Activated CD4-positive, CD25-positive, alpha-beta regulatory T cell treated with anti-CD3 and anti-CD28 coated beads, Interleukin-2, amount 50 U/mL, for 16 hours (primary cell): ENCODE measurements at regions not wholly inside any gene's neighbourhood (a gene's known extent, or its start where the extent isn't known, plus 50 kb on each side); places are given as distances from the start of the nearest gene placed in this dataset.
A peak's percentile ranks its signal among the peaks of the same experiment; 100 is the strongest.

Source experiments
- DNase-seq: peaks from one replicate; pipeline ENCODE4 v3.0.0-alpha.2; 2020; ENCODE audit warnings: low read depth, low spot score

DNA sequence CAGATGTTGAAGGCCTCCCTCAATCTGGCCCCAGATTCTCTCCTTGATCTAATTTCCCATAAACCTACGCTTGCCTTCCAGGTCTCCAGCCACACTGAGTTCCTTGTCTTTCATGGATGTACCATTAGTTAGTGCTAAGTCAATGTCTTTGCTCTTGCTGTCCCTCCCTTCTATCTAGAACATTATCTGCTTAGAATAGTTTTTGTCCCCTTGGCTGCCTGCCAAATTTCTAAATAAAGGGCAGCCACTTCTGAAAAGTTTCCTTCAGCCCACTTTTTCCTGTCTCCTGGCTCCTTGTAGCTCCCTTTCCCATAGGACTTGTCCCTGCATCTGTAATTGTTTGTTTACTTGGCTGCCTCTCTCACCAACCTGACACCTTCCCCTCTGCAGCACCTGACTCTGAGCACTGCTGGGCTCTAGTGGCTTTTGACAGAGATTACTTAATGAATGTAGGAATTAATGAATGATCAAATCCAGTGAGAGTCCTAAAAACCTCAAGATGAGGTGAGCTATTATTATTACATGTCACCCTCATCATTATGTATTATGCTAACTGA lies 58.3 kb downstream of the CXCL12 start:
- no peak for DNase-seq

DNA sequence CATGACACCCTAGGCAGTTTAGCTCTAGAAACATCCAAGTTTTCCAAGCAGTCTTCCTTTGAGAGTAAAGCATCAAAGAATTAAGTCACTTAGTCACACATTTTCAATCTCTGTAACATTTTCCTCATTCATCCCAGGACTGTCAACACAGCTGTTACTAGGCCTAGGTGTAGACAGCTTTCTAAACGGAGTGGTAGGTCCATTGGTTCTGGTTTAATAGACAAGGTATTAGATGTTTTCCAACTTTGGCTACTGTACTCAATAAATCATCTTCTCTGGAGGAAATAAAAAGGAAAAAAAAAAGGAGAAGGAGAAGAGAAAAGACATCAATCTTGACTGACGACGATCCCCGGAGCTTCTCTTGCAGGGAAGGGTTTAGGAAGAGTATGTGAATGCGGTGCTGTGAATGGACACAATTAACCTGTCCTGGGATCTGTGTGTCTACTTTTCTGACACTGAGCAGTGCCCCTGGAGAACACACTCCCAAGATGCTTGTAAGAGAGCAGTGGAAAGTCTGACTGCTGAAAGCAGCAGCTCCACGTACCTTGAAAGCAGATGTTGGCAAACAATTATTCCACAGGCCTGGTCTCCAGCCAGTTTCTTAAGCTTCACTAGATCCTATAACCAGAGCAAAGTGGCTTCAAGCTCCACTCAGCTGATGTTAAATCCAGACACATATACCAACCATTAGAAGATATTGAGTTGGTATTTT lies 59.1 kb downstream of the CXCL12 start:
- DNase-seq: no peak

DNA sequence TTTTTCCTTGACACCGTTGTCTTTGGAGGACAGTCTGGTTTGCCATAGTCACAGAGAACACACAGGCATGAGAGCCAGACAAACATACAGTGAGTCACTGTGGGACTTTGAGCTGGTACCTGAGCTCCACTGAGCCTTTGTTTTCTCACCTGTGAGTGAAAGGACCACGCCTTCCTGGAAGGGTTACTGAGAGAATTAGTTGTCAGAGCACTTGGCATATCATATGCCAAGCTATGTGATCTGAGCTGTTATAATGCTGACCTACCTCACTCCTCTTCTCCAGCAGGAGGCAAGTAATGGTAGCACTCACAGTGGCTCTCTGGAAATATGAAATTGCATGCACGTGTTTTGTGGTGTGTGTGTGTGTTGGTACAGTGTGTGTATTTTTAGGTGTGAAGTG lies 59.7 kb downstream of the CXCL12 start:
- no peak for DNase-seq

DNA sequence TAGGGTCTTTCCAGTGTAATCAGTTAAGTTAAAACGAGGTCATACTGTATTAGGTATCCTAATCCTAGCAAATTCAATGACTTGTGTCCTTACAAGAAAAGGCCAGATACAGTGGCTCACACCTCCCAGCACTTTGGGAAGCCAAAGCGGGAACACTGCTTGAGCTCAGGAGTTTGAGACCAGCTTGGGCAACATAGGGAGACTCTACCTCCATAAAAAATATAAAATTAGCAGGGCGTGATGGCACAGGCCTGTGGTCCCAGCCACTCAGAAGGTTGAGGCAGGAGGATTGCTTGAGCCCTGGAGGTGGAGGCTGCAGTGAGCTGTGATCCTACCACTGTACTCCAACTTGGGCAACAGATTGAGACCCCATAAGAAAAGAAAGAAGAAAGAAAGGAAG lies 61.1 kb downstream of the CXCL12 start:
- DNase-seq: no peak

DNA sequence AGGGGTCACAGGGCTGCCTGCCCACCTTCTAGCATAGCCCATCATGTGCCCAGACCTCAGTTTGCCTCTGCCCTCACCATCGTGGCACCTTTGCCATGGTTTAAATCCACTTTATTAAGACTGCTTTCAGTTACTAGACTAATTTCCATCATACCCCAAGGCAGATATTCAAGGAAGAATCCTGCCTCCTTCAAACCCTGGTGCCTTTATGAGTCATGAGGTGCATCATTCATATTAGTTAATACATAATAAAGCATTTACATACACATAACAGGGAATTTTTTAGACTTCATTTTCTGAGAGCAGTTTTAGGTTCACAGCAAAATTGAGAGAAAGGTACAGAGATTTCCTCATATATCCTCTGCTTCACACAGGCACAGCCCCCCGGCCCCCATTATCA lies 62.8 kb downstream of the CXCL12 start:
- no peak for DNase-seq

DNA sequence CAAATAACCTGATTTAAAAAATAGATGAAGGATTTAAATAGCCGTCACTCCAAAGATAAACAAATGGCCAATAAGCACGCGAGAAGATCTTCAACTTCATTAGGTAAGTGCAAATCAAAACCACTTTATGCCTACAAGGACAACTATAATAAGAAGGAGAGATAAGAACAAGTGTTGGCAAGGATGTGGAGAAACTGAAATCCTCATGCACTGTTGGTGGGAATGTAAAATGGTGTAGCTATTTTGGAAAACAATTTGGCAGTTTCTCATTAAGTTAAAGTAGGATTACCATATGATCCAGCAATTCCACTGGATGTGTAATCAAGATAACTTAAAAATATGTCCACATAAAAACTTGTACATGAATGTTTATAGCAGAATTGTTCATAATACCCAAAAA lies 64.1 kb downstream of the CXCL12 start:
- no peak for DNase-seq

DNA sequence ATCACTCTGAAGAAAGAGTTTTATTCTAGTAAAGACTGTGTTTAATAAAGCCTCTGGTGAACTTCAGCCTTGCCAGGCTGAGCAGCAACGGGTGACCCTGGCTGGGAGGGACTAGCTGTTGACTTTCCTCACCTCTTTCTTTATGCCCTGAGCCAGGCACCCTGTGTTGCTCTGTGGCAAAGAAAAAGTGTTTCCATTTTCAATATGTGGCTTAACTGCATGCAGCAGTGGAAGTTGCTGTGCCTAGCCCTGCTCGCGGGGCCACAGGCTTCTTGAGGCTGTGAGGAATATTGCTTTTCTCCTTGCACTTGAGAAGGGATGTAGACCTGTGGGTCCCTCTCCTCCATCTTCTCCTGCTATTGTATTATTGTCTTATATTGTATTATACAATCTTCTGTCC lies 67.0 kb downstream of the CXCL12 start:
- no peak for DNase-seq

DNA sequence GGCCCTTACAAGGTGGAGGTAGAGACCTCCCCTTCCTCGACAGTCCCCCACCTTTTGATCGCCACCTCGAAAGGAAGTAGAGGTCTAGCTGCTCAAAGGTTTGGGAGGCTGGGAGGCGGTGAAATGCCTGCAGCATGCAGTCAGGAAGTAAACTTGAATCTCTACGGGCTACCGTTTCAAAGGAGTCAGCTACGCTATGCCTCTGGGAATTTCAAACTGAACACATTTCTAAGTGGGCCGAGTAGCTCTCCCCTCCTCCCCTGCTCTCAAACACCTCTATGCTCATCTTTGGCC lies 68.0 kb downstream of the CXCL12 start:
- no peak for DNase-seq

DNA sequence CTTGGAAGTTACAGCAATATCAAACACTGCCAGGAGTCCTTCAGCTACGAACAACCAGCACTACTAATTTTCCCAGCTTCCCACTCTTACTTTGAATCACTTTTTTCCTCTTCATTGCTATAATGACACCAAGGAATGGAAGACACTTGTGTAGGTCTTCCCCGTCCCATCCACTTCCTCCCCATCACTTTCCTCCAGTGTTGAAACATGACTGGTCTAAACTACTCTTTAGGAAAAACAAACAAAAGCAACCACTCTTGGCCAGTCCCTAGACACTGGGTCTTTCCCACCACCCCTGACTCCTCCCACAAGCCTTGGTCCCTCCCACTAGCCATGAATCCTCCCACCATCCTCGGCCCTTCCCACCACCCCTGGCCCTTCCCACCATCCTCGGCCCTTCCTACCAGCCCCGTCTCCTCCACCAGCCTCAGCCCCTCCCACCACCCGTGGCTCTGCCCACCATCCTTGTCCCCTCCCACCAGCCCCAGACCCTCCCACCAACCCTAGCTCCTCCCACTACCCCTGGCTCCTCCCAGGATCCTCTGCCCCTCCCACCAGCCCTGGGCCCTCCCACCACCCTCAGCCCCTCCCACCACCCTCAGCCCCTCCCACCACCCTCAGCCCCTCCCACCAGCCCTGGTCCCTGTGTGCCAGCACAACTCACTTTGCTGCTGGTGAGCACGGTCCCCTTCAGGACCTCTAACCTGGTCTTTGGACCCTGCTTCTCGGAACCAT lies 68.5 kb downstream of the CXCL12 start:
- no peak for DNase-seq

DNA sequence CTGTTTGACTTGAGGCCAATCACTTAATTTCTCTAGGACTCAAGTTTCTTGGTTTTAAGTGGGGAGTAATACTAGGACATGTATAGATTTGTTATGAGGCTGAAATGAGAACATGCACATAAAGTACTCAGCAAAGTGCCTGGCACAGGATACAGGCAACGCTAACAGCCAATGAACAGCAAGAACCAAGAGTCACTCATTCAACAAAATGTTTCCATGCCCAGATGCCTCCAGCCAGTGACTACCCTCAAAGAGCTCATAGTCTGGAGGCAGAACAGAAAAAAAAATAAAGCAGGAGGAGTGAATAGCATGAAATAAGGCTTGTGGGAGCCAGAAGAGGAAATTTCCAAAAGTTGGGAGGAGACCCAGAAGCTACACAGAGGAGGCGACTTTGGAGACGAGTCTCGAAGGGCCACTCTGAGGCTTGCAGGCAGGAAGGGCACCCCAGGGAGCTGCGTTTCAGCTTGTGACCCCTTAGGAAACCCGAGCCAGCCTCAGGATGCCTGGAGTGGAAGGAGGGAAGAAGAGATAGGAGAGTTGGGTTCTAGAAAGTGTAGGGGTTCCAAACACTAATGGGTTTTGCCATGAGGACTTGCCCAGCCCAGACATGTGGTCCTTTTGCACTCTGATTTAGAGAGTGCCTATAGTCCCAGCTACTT lies 70.0 kb downstream of the CXCL12 start:
- no peak for DNase-seq

DNA sequence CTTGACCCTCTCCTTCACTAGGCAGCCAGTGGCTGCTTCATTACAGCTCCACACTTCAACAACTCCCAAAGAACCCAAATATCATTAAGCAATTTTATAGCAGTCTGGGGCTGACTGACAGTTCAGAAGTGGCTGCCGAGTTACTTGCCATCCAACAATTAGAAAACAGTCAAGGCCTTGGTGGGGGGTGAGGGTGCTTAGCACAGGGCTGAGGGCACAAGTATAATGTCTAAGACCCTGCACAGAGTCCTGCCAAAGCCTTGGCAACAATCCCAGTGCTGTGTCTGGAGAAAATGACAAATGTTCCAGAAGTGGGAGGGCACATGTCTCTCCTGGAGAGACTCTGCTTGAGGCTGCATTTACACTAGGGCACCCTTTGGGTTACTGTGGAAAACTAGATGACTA lies 71.1 kb downstream of the CXCL12 start:
- DNase-seq: no peak

DNA sequence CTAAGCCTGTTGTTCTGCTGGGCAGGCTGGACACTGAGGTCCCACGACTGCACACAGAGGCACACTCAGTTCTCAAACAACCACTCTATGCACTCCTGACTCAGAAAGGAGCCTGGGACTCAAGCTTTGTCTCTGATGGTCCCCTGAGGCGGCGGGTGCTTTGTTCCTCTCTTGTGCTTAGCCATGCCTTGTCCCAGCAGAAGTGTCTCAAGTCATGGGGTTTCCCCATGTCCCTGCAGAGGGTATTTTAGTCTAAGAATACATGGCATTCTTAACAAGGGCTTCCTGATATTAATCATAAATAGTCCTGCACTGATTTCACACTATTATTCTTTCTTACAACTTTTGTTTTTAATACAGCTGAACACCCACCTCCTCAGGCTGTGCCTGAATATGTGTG lies 72.5 kb downstream of the CXCL12 start:
- no peak for DNase-seq

DNA sequence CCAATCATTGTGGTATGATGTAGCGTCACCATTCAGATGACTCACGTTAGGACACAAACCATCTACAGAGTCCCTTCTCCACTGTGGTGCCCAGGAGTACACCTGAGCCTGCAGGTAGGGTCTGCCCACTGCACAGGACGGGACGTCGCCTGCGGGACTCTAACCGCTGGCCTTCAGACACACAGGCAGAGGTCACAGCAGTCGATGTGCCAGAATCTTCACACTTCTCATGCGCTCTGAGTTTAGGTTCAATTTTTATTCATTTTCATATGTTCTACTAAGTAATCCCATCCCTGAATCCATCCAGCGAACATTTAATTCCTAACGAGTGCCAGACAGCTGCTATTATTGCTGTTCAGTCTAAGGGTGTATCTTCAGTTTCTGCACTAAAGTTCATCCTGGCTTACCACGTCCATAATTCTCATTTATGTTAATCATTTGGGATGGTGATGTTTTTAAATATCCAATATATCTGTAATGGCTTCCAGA lies 73.3 kb downstream of the CXCL12 start:
- no peak for DNase-seq

DNA sequence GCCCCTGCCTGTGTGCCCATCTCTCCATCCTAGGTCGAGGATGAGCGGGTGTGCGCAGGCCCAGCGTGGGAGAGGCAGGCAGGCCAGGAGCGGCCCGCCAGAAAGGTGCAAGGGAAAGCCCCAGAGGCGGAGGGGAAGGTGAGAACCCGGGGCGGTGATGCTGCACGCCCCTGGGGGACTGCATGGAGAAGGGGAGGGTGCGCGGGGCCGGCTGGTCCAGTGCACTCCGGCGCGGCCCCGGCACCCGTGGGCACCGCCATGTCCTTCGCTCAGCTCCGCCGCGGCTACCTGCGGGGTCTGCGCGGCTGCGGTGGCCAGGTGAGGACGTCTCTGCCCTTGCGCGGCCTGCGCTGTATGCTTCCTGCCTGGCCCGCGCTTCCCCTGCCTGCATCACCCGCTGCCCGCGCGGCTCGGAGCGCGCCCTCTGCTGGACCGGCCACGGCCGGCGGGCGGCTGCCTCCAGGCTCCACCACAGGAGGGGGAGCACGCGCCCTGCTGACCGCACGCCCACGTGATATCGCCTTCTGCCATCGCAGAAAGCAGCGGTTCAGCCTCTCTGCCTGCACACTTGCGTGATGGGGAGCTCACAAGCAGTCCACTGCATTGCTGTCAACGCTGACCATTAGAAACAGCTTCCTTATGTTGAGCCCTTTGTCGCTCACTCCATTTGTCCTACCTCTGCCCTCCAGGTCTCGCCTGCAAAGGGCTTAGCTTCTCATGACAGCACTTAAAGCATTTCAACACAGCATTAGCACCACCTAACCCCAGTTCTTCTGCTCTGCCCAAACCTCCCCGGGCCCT lies 73.9 kb downstream of the CXCL12 start:
- DNase-seq: peak; percentile 8

DNA sequence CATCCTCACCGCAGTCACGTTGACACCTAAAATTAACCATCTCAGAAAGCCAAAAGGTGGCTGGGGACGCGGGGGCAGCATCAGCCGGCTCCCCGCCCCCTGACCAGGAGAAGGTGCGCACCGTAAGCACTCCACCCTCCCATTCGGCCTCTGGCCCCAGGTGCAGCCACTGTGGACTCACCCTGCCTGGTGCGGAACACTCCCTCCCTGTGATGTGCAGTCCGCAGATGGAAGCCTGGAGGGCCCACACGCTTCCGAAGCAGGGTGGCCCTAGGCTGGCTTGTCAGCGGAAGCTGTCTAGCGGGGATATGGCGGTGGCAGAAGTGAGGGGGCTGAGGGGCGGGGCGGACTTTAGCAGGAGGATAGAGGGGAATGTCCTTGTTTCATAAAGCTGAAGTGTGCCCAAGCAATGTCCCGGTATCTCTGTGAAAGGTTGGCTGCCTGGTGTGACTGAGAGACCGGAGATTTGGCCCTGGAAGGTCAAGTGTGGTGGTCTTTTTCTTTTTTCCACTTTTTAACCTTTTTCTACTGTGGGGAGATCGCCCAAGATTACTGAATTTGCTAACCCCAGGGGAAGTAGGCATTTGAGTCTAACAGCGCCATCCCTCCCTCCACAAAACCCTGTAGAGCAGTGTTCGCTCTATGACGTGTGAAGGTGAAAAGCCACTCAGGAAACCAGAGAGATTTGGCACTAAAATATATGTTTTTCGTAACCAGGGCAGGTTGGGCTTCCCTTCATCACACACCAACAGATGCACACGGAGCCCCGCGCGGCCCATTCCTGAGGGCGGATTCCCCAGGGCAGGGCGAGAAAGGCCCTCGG lies 74.7 kb downstream of the CXCL12 start:
- no peak for DNase-seq

DNA sequence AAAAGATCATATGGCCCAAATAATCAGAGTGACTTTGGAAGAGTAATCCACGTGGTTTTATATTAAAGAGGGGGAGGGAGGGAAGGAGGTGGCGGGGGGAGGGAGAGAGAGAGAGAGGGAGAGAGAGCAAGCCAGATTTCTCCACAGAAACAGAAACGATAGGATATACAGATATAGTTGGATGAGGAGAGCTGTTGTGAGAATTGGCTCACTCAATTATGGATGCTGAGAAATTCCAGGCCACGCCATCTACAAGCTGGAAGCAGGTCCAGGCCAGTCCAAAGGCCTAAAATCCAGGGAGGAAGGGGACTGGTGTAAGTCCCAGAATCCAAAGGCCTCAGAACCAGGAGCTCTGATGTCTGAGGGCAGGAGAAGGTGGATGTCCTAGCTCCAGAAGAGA lies 75.5 kb downstream of the CXCL12 start:
- no peak for DNase-seq

DNA sequence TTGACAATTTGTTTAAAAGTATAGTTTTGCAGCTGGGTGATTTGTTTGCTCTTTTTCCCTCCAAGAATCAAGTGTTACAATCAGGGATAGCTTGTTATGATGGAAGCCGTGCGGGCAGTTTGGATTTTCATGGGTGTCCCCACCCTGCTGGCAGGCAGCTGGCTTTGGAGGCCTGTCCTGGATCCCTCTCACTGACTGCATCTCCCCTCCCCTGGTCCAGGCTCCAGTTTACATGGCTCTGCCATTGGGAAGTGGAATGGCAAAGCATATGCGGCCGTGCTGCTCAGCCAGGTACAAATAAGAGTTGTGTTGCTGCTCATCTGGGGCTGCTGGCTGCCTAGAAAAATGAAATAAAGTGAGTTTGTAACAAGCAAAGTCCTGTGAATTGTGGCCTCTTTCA lies 76.0 kb downstream of the CXCL12 start:
- no peak for DNase-seq

DNA sequence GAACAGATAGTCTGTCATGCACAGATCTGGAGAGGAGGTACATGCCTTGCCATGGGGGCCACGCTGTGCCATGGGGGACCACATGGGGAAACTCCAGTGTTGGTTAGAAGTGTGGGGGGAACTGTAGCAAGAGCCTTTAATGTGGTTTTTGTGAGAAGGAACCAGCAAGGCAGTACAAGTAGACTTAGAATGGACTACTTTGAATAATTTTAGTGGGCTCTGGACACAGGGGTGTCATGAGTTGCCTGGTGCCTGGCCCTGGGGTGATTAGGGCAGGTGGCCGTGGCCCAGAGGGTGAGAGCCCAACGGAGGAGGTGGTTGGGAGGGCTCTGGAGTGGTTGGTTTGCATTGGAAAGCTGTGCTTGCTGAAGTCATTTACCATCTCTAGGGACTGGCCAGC lies 77.2 kb downstream of the CXCL12 start:
- DNase-seq: no peak

DNA sequence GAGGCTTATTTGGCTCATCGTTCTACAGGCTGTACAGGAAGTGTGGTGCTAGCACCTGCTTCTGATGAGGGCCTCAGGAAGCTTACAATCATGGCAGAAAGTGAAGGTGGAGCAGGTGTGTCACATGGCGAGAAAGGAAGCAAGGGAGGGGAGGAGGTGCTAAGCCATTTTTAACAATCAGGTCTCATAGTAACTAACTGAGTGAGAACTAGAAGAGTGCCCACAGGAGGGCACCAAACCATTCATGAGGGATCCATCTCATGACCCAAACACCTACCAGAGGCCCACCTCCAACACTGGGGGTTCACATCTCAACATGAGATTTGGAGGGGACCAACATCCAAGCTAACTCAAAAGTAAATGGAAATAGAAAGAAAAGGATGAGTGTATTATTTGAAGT lies 78.1 kb downstream of the CXCL12 start:
- DNase-seq: no peak

DNA sequence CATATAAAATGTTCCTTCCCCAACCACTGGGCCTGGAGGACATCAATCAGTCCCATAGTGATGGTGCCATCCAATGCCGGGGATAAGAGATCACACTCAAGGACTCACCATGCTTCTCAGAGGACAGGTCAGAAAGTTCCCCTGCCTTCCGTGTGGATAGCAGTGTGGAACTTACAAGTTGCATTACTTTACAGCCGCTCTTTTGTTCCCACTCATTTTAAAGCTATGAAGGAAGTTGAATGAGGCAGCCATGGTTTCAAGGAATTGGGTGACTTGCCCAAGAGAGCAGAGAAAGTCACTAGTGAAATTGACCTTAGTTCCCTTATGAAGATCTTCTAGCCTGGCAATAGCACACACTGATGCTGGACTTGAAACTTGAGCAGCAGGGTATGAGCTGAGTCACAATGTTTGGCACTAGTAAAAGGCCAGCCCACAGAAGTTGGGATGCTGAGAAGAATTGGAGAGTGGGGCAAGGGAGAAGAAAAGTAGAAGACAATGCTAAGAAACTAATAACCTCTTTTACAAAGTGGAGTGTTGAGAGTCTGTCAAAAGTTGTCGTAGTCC lies 78.7 kb downstream of the CXCL12 start:
- no peak for DNase-seq
